AG04450 (cell line): ENCODE measurements at regions not wholly inside any gene's neighbourhood (a gene's known extent, or its start where the extent isn't known, plus 50 kb on each side); places are given as distances from the start of the nearest gene placed in this dataset.

ENCODE experiments used
- CTCF ChIA-PET: fragments of 300-600, 350-600 bp; formaldehyde crosslinking; extraction: SDS; loops from one replicate; lab custom pipeline; 2022; ENCODE audit warnings: antibody characterized with exemption, inconsistent platforms; lab: Charles Lee
- POLR2A ChIA-PET: fragments of 350-600 bp; formaldehyde crosslinking; extraction: SDS; loops from one replicate; lab custom pipeline; 2021; ENCODE audit warnings: antibody characterized with exemption, inconsistent platforms; lab: Yijun Ruan, JAX
- DNase-seq: peaks from one replicate; pipeline ENCODE4 v3.0.0-alpha.2; 2011; ENCODE audit warnings: low read depth, low spot score
- H3K27ac ChIP-seq: one replicate; pipeline ENCODE4 v1.5.1; 2012; ENCODE audit warnings: low read depth, low read length, control low read depth
- H3K27me3 ChIP-seq: one replicate; pipeline ENCODE4 v1.6.0; 2012; ENCODE audit warnings: low read length; ENCODE audit not compliant: control insufficient read depth, insufficient read depth
- H3K4me3 ChIP-seq: 2 replicates; pipeline ENCODE4 v1.5.1; 2011; ENCODE audit warnings: mild to moderate bottlenecking, low read depth, low read length, control low read depth
- H3K9me3 ChIP-seq: 2 replicates; pipeline ENCODE4 v1.5.1; 2012; ENCODE audit warnings: low read length; ENCODE audit not compliant: control insufficient read depth, insufficient read depth
- CTCF ChIP-seq: IDR thresholded peaks from 2 replicates; pipeline ENCODE4 v1.5.1; 2011; ENCODE audit warnings: low read depth, low read length, control low read depth, inconsistent platforms

DNA sequence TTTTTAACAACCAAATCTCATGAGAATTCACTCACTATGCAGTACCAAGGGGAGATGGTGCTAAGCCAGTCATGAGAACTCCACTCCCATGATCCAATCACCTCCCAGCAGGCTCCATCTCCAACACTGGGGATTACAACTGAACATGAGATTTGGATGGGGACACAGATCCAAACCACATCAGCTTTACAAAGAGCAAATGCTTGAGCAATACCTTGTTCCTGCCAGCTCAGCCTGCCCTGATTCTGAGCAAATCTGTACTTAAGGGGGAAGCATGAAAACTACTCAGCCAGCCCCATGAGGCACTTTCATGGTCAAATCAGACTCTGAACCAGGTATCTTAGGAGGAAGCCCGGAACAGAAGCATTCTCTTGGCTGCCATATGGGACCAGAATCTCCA, 259.9 kb downstream of the TBC1D4 start:
- Histone ChIP-seq H3K27ac (no peak overlapping the region), H3K27me3 (peaks cover 5% of the 10 kb centered on the region), H3K9me3 (no peaks in the 10 kb centered on the region; the same call in none of the 2 replicates), H3K4me3 (no peak overlapping the region)
- DNase-seq: no peak
- ChIA-PET POLR2A (no interaction called here), CTCF (no interaction called here)
- no peak for TF ChIP-seq CTCF

DNA sequence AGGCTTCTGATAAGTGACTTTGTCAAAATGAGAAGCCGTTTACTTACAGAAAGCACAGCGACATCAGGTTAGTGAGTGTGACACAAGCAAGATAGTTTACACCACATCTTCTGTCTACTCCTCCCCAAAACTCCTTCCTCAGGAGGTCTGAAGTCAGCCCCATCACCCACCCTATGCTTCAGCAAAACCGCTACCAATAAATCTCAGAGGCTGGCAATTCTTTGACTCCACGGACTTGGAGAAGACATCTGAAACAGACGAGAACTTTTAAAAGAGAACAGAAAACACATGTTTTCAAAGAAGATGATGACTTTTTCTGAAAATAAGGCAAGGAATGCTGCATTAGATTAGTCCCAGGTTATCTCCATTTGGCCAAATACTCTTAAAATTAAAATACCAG, 261.1 kb downstream of the TBC1D4 start:
- H3K27ac ChIP-seq: no peak overlapping the region
- H3K4me3 ChIP-seq: no peak overlapping the region
- DNase-seq: no peak
- CTCF ChIA-PET: interaction anchor here (2.6 kb wide), 1 partner anchor 35 kb away, joined by 7 read pairs; no protein-coding TSS in a partner anchor
- POLR2A ChIA-PET: no interaction called here
- TF ChIP-seq CTCF: no peak
- H3K27me3 ChIP-seq: peaks cover 8% of the 10 kb centered on the region
- H3K9me3 ChIP-seq: no peaks in the 10 kb centered on the region; the same call in 1 of the 2 replicates

DNA sequence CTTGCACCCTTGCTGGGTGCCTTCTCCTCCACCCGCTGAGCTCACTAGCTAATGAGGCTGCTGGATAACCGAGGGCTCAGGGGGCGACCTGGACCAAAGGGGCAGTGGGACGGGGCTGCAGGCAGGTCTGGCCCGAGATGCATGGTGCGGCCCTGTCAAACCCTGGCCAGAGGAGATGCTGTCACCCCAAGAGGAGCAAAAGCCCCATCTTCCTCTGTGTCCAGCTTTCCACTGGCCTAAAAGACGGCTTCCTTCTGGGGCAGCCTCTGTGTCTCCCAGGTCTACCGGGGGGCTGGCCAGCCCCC, 261.8 kb downstream of the TBC1D4 start:
- POLR2A ChIA-PET: no interaction called here
- H3K4me3 ChIP-seq: no peak overlapping the region
- peaks cover 11% of the 10 kb centered on the region for H3K27me3 ChIP-seq
- H3K9me3 ChIP-seq: no peaks in the 10 kb centered on the region; the same call in 1 of the 2 replicates
- H3K27ac ChIP-seq: no peak overlapping the region
- TF ChIP-seq CTCF: no peak
- CTCF ChIA-PET: interaction anchor here (0.7 to 2.6 kb wide), 29 partner anchors 8 to 1510 kb away, joined by 3 to 18 read pairs (median 3); no protein-coding TSS in a partner anchor
- DNase-seq: no peak

- peak; percentile 98 for TF ChIP-seq CTCF
- Histone ChIP-seq H3K4me3 (peak overlapping the region; percentile 48), H3K27me3 (peaks cover 11% of the 10 kb centered on the region), H3K27ac (no peak overlapping the region), H3K9me3 (no peaks in the 10 kb centered on the region; the same call in 1 of the 2 replicates)
- DNase-seq: peak; percentile 27
- POLR2A ChIA-PET: interaction anchor here (0.5 kb wide), 1 partner anchor 765 kb away, joined by 7 read pairs; no protein-coding TSS in a partner anchor
- CTCF ChIA-PET: interaction anchor here (0.6 to 2.6 kb wide), 39 partner anchors 9 to 1510 kb away, joined by 3 to 18 read pairs (median 3); no protein-coding TSS in a partner anchor
These were observed 262.3 kb downstream of the TBC1D4 start for GRCh38 chr13:75219479-75220237.

DNA sequence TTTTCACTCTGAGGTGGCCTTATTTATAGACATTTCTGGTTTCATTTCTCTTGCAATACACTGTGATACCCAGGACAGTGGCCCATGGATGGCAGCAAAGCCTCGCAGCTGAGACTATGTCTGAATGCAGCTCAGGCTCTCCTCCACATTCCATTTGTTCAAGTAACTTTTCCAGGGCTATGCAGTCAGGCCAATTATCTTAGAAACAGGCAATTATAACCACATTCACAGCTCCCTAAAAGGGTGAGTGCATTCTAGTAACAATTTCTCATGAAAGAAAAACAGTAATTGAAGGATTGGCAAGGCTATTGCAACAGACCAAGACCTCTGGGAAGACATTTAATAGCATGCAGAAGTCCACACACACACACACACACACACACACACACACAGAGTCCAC, 264.0 kb downstream of the TBC1D4 start:
- POLR2A ChIA-PET: no interaction called here

More for the DNA sequence above, 264.0 kb downstream of the TBC1D4 start:
- CTCF ChIA-PET: interaction anchor here (0.7 kb wide), 1 partner anchor 136 kb away, joined by 4 read pairs; no protein-coding TSS in a partner anchor
- Histone ChIP-seq H3K27ac (no peak overlapping the region), H3K27me3 (peaks cover 11% of the 10 kb centered on the region), H3K4me3 (no peak overlapping the region), H3K9me3 (no peaks in the 10 kb centered on the region; the same call in 1 of the 2 replicates)
- no peak for DNase-seq
- TF ChIP-seq CTCF: no peak
